PFSK-1 (cell line): ENCODE measurements at regions not wholly inside any gene's neighbourhood (a gene's known extent, or its start where the extent isn't known, plus 50 kb on each side); places are given as distances from the start of the nearest gene placed in this dataset.

Experiments
- FOXP2 ChIP-seq: optimal IDR thresholded peaks from 2 replicates; pipeline ENCODE3; 2011; ENCODE audit warnings: borderline replicate concordance, control low read depth, inconsistent platforms; ENCODE audit not compliant: insufficient read depth; ENCODE audit errors: extremely low read length, extremely low read depth
- POLR2AphosphoS5 ChIP-seq: IDR thresholded peaks from 2 replicates; pipeline ENCODE4 v1.6.1; 2012; ENCODE audit warnings: low read depth, mild to moderate bottlenecking, control low read depth, low read length, moderate library complexity
- SIN3A ChIP-seq: IDR thresholded peaks from 2 replicates; pipeline ENCODE4 v1.6.1; 2012; ENCODE audit warnings: mild to moderate bottlenecking, low read length, moderate library complexity, borderline replicate concordance; ENCODE audit not compliant: insufficient read depth
- TAF1 ChIP-seq: IDR thresholded peaks from 2 replicates; pipeline ENCODE4 v1.6.1; 2012; ENCODE audit warnings: low read length, control low read depth, borderline replicate concordance; ENCODE audit not compliant: insufficient read depth
- TF ChIP-seq, protein P1 (sequence below), 2 experiments: IDR thresholded peaks; 2 replicates each; pipeline versions ENCODE4 v1.6.1 to v1.8.0; 2011 to 2012; ENCODE audit warnings: low read depth in 2 of 2, low read length in 2 of 2, control low read depth in 1 of 2, inconsistent platforms in 1 of 2, mild to moderate bottlenecking in 1 of 2, moderate library complexity in 1 of 2; ENCODE audit not compliant: insufficient read depth in 1 of 2

DNA sequence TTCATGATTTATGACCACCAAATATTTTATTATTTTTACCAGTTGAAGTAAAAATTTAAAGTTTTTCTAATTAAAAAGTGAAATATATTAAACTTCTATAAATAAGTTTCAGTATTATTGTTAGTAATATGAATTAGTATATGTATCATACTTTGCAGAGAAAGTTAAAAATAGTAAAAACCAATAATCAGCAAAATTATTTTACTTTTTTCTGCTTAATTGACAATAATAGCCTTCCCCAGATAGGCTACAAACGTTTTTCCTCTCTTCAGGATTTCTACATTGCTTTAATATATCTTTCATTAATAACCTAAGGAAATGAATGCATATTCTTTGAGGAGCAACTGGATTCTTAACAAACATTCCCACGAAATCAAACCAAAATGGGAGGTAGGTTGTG, 543.5 kb downstream of the ETNK1 start:
- TF ChIP-seq, protein P1, sequence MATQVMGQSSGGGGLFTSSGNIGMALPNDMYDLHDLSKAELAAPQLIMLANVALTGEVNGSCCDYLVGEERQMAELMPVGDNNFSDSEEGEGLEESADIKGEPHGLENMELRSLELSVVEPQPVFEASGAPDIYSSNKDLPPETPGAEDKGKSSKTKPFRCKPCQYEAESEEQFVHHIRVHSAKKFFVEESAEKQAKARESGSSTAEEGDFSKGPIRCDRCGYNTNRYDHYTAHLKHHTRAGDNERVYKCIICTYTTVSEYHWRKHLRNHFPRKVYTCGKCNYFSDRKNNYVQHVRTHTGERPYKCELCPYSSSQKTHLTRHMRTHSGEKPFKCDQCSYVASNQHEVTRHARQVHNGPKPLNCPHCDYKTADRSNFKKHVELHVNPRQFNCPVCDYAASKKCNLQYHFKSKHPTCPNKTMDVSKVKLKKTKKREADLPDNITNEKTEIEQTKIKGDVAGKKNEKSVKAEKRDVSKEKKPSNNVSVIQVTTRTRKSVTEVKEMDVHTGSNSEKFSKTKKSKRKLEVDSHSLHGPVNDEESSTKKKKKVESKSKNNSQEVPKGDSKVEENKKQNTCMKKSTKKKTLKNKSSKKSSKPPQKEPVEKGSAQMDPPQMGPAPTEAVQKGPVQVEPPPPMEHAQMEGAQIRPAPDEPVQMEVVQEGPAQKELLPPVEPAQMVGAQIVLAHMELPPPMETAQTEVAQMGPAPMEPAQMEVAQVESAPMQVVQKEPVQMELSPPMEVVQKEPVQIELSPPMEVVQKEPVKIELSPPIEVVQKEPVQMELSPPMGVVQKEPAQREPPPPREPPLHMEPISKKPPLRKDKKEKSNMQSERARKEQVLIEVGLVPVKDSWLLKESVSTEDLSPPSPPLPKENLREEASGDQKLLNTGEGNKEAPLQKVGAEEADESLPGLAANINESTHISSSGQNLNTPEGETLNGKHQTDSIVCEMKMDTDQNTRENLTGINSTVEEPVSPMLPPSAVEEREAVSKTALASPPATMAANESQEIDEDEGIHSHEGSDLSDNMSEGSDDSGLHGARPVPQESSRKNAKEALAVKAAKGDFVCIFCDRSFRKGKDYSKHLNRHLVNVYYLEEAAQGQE (IDR thresholded peaks at IDR 0.05; ENCODE audit: insufficient read depth in 1 of 2, low read depth in 2 of 2, low read length in 2 of 2) = no peak
- TF ChIP-seq TAF1 (no peak), POLR2AphosphoS5 (no peak), SIN3A (no peak), FOXP2 (no peak)
